ENCODE measurements at regions not wholly inside any gene's neighbourhood (a gene's known extent, or its start where the extent isn't known, plus 50 kb on each side); places are given as distances from the start of the nearest gene placed in this dataset.

DNA sequence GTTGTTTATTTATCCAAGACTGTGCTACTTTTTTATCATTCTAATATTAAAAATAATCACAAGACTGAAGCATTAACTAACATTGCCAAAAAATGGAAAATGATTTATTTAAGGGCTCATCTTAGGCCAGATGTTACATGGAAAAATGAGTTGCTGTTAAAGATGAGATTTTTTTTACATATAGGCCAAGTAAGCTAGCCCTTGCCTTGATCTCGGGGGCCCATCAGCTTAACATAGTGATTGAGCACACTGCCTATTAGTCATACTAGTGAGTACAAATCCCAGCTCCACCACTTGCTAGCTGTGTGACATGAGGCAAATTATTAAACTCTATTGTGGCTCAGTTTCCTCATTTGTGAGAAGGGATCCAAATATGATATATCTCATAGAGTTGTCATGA lies 275.9 kb upstream of the SNX7 start:
- H3K9me3 ChIP-seq, result no peaks in the 10 kb centered on the region
- H3K27me3 ChIP-seq (replicated peaks; ENCODE audit: insufficient read depth), result no peaks in the 10 kb centered on the region
- H3K4me1 ChIP-seq (ENCODE audit: control insufficient read depth in 1 of 2, low read depth in 2 of 2), result no peaks in the 10 kb centered on the region
- H3K4me3 ChIP-seq, result no peak overlapping the region
- no peaks in the 10 kb centered on the region for H3K36me3 ChIP-seq
- no peak overlapping the region for H3K27ac ChIP-seq
- TF ChIP-seq, protein P1, sequence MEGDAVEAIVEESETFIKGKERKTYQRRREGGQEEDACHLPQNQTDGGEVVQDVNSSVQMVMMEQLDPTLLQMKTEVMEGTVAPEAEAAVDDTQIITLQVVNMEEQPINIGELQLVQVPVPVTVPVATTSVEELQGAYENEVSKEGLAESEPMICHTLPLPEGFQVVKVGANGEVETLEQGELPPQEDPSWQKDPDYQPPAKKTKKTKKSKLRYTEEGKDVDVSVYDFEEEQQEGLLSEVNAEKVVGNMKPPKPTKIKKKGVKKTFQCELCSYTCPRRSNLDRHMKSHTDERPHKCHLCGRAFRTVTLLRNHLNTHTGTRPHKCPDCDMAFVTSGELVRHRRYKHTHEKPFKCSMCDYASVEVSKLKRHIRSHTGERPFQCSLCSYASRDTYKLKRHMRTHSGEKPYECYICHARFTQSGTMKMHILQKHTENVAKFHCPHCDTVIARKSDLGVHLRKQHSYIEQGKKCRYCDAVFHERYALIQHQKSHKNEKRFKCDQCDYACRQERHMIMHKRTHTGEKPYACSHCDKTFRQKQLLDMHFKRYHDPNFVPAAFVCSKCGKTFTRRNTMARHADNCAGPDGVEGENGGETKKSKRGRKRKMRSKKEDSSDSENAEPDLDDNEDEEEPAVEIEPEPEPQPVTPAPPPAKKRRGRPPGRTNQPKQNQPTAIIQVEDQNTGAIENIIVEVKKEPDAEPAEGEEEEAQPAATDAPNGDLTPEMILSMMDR (IDR thresholded peaks at IDR 0.05), result no peak
- DNase-seq (ENCODE audit: low spot score) (no peak), ATAC-seq (ENCODE audit: insufficient number of reproducible peaks, low FRiP score, low read depth) (no peak)

DNA sequence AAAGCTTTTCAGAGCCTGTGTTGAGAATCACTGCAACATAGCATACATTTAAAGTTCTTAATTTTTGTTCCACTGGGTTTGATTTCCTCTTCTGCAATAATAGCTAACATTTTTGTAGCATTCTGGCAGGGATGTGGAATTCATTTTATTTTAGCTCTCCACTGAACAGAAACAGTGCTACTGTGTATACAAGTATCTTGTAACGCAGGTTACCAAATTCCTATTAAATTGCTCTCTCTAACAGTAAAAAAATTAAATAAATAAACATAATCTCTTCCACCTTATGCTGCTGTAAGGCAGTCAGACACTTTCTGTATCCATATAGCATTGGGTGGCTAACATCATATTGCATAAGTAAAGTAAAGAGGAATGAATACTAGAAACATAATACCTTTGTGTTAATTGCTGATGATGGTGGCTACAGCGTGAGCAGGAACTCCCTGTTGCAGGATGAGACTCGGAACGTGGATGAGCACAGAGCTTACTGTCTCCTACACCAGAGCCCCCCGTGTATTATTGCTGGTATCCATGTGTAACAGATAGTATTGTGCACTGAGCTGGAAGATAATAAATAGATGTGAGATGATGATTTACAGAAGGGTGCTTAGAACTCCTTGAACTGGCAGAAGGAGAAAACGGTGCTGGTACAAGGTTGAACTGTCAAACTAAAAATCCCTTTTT lies 276.9 kb upstream of the SNX7 start:
- no peak overlapping the region for H3K27ac ChIP-seq
- no peaks in the 10 kb centered on the region for H3K36me3 ChIP-seq
- H3K4me1 ChIP-seq (ENCODE audit: control insufficient read depth in 1 of 2, low read depth in 2 of 2), result no peaks in the 10 kb centered on the region
- TF ChIP-seq, protein P1 (IDR thresholded peaks at IDR 0.05), result no peak
- no peak for ATAC-seq (ENCODE audit: insufficient number of reproducible peaks, low FRiP score, low read depth)
- H3K9me3 ChIP-seq, result no peaks in the 10 kb centered on the region
- H3K27me3 ChIP-seq (replicated peaks; ENCODE audit: insufficient read depth), result no peaks in the 10 kb centered on the region
- no peak overlapping the region for H3K4me3 ChIP-seq
- no peak for DNase-seq (ENCODE audit: low spot score)

DNA sequence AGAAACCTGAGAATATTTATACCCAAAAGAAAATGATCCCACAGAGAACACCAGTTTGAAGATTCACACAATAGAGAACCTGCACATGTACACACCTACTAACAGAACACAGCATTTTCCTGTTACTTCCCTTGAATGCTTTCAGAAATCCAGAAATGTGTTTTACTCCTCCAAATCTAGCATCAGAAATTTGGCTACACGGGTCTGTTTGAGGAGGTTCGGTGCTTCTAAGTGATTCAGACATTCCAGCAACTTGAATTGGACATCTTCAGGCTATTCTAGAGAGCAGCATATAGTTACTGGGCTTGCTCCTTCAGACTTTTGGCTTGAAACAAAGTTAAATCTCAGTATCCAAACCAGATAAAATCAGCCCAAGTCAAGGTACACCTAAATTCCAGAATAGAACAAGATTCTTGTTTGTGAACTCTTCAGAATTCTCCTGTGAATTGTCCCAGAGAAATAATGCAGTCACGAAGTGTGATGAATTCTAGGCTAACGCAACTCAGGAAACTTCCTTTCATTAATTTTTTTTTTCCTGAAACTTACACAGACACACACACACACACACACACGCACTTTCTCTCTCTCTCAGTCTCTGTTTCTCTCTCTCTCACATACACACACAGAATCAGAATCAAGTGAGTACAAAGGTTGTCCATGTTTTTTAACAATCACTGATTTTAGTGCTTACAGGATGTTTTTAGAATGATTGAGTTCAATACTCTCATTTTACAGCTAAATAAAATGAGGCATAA lies 278.4 kb upstream of the SNX7 start:
- Histone ChIP-seq H3K4me3 (no peak overlapping the region), H3K36me3 (no peaks in the 10 kb centered on the region), H3K9me3 (no peaks in the 10 kb centered on the region), H3K4me1 (ENCODE audit: control insufficient read depth in 1 of 2, low read depth in 2 of 2) (no peaks in the 10 kb centered on the region), H3K27ac (no peak overlapping the region), H3K27me3 (replicated peaks; ENCODE audit: insufficient read depth) (no peaks in the 10 kb centered on the region)
- TF ChIP-seq, protein P1 (IDR thresholded peaks at IDR 0.05), result no peak
- DNase-seq (ENCODE audit: low spot score), result no peak
- ATAC-seq (ENCODE audit: insufficient number of reproducible peaks, low FRiP score, low read depth), result no peak

DNA sequence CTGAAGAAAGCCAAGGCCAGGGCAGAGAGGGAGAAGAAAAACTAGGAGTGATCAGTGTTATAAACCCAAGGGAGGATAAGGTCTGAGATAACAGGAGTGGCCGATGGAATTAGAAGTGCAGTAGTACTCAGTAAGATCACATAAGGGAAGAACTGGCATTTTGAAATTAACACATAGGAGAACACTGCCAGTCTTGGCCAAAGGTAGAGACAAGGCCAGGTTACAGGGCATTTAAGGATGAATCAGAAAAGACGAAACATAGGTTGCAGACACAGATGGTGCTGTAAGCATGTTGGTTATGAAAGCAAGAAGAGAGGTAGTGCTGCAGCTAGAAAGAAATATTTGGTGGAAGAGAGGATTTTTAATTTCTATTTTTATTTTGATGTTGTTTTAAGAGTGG lies 278.9 kb upstream of the SNX7 start:
- H3K4me3 ChIP-seq, result no peak overlapping the region
- no peak for ATAC-seq (ENCODE audit: insufficient number of reproducible peaks, low FRiP score, low read depth)
- no peaks in the 10 kb centered on the region for H3K27me3 ChIP-seq (replicated peaks; ENCODE audit: insufficient read depth)
- H3K9me3 ChIP-seq, result no peaks in the 10 kb centered on the region
- no peaks in the 10 kb centered on the region for H3K36me3 ChIP-seq
- no peaks in the 10 kb centered on the region for H3K4me1 ChIP-seq (ENCODE audit: control insufficient read depth in 1 of 2, low read depth in 2 of 2)
- no peak overlapping the region for H3K27ac ChIP-seq
- TF ChIP-seq, protein P1 (IDR thresholded peaks at IDR 0.05), result no peak
- no peak for DNase-seq (ENCODE audit: low spot score)

DNA sequence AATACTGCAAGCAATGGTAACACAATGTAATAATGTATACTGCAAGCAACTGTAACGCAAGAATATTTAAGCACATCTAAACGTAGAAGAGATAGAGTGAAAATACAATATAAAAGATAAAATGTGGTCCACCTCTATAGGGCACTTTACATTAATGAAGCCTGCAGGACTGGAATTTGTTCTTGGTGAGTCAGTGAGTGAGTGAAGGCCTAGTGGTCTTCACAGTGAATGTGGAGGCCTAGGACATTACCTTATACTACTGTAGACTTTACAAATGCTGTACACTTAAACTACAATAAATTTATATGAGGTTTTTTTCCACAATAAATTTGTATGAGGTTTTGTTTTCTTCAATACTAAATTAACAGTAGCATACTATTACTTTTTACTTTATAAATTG lies 287.4 kb upstream of the SNX7 start:
- H3K4me3 ChIP-seq, result no peak overlapping the region
- TF ChIP-seq, protein P1 (IDR thresholded peaks at IDR 0.05), result no peak
- H3K4me1 ChIP-seq (ENCODE audit: control insufficient read depth in 1 of 2, low read depth in 2 of 2), result no peaks in the 10 kb centered on the region
- ATAC-seq (ENCODE audit: insufficient number of reproducible peaks, low FRiP score, low read depth) (no peak), DNase-seq (ENCODE audit: low spot score) (no peak)
- H3K27ac ChIP-seq, result no peak overlapping the region
- H3K27me3 ChIP-seq (replicated peaks; ENCODE audit: insufficient read depth), result no peaks in the 10 kb centered on the region
- no peaks in the 10 kb centered on the region for H3K9me3 ChIP-seq
- no peaks in the 10 kb centered on the region for H3K36me3 ChIP-seq

Measured in thoracic aorta (tissue), 2 donors.